ENCODE measurements at regions not wholly inside any gene's neighbourhood (a gene's known extent, or its start where the extent isn't known, plus 50 kb on each side); places are given as distances from the start of the nearest gene placed in this dataset.

GRCh38 chr10:57919864-57920263, 347.8 kb downstream of the IPMK start:
- ChIA-PET POLR2A (ENCODE audit: low non-redundant PET) (no interaction called here), CTCF (no interaction called here)
- no peak for DNase-seq (ENCODE audit: low spot score)
- no peak for TF ChIP-seq CTCF (conservative IDR thresholded peaks at IDR 0.05; ENCODE audit: low read depth)
- H3K27ac ChIP-seq: no peak overlapping the region

GRCh38 chr10:57917019-57917418, 350.7 kb downstream of the IPMK start:
- TF ChIP-seq CTCF (conservative IDR thresholded peaks at IDR 0.05; ENCODE audit: low read depth): no peak
- H3K27ac ChIP-seq: no peak overlapping the region
- POLR2A ChIA-PET (ENCODE audit: low non-redundant PET): no interaction called here
- CTCF ChIA-PET: no interaction called here
- no peak for DNase-seq (ENCODE audit: low spot score)

GRCh38 chr10:57905861-57906260, 361.8 kb downstream of the IPMK start:
- no peak for DNase-seq (ENCODE audit: low spot score)
- ChIA-PET CTCF (interaction anchor here (0.5 kb wide), 1 partner anchor 216 kb away, joined by 4 read pairs; no protein-coding TSS in a partner anchor), POLR2A (ENCODE audit: low non-redundant PET) (no interaction called here)
- no peak for TF ChIP-seq CTCF (conservative IDR thresholded peaks at IDR 0.05; ENCODE audit: low read depth)
- no peak overlapping the region for H3K27ac ChIP-seq

GRCh38 chr10:57905010-57905409, 362.7 kb downstream of the IPMK start:
- CTCF ChIA-PET: no interaction called here
- no peak for TF ChIP-seq CTCF (conservative IDR thresholded peaks at IDR 0.05; ENCODE audit: low read depth)
- no peak for DNase-seq (ENCODE audit: low spot score)
- POLR2A ChIA-PET (ENCODE audit: low non-redundant PET): no interaction called here
- no peak overlapping the region for H3K27ac ChIP-seq

- H3K27ac ChIP-seq: no peak overlapping the region
- POLR2A ChIA-PET (ENCODE audit: low non-redundant PET): no interaction called here
- CTCF ChIA-PET: no interaction called here
- DNase-seq (ENCODE audit: low spot score): no peak
- TF ChIP-seq CTCF (conservative IDR thresholded peaks at IDR 0.05; ENCODE audit: low read depth): no peak
Observed at GRCh38 chr10:57898231-57898630, 369.5 kb downstream of the IPMK start.

- no peak overlapping the region for H3K27ac ChIP-seq
- DNase-seq (ENCODE audit: low spot score): no peak
- ChIA-PET CTCF (interaction anchor here (0.7 kb wide), 1 partner anchor 571 kb away, joined by 4 read pairs; no protein-coding TSS in a partner anchor), POLR2A (ENCODE audit: low non-redundant PET) (no interaction called here)
- TF ChIP-seq CTCF (conservative IDR thresholded peaks at IDR 0.05; ENCODE audit: low read depth): no peak
Observed at GRCh38 chr10:57897611-57898010, 370.1 kb downstream of the IPMK start.

GRCh38 chr10:57894361-57894760, 373.3 kb downstream of the IPMK start:
- no peak overlapping the region for H3K27ac ChIP-seq
- ChIA-PET POLR2A (ENCODE audit: low non-redundant PET) (no interaction called here), CTCF (no interaction called here)
- TF ChIP-seq CTCF (conservative IDR thresholded peaks at IDR 0.05; ENCODE audit: low read depth): no peak
- DNase-seq (ENCODE audit: low spot score): no peak
